Dendritic cell treated with granulocyte-macrophage colony-stimulating factor and Interleukin-4, amounts not matched to agents 40 ng/mL and 50 ng/mL, for 4 days (primary cell): ENCODE measurements at regions not wholly inside any gene's neighbourhood (a gene's known extent, or its start where the extent isn't known, plus 50 kb on each side); places are given as distances from the start of the nearest gene placed in this dataset.
"Not testable (repeated sequence)": the region's sequence is repeated elsewhere in the genome, so short reads cannot be mapped to it uniquely, and the experiment has no call there.

Experiments used
- H3K27ac Mint-ChIP-seq: one replicate; pipeline ENCODE4 v1.8.0; 2022; ENCODE audit warnings: mild to moderate bottlenecking, mixed read lengths
- H3K27me3 Mint-ChIP-seq: one replicate; pipeline ENCODE4 v1.8.0; 2022; ENCODE audit warnings: mild to moderate bottlenecking, mixed read lengths
- H3K36me3 Mint-ChIP-seq: one replicate; pipeline ENCODE4 v1.8.0; 2022; ENCODE audit warnings: low read depth, mixed read lengths
- H3K4me1 Mint-ChIP-seq: one replicate; pipeline ENCODE4 v1.8.0; 2022; ENCODE audit warnings: low read depth, mixed read lengths
- H3K4me3 Mint-ChIP-seq: one replicate; pipeline ENCODE4 v1.8.0; 2022; ENCODE audit warnings: mild to moderate bottlenecking, moderate library complexity, mixed read lengths
- H3K9me3 Mint-ChIP-seq: one replicate; pipeline ENCODE4 v1.8.0; 2022; ENCODE audit warnings: mixed read lengths
- intact Hi-C: fragments of 100-400 bp; cut with micrococcal nuclease; formaldehyde crosslinking; loops from one replicate; pipeline ENCODE4 v1.15.0; 2022

DNA sequence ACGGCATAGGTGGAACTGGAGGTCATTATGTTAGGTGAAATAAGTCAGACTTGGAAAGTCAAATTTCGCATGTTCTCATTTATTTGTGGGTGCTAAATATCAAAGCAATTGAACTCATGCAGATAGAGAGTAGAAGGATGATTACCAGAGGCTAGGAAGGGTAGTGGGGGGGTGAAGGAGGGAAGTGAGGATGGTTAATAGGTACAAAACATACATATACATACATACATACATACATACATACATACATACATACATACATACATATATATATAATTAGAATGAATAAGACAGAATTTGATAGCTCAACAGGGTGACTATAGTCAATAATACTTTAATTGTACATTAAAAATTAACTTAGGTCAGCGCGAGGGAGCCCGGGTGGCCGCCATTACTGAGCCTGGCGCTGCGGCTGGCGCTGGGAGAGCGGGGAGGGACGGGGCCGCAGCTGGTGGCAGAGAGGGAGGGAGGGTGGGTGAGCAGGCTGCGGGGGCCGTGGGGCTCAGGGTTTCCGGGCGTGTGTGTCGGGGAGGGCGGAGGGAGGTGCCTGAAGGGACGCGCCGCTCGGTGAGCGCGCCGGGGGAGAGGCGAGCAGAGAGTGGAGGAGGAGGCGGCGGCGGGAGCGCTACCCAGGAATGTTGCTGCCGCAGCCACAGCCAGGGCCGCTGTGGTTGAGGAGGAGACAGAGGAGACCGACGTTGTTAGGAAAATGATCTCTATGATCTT is 85.8 kb upstream of the EGFR start:
- H3K4me3 Mint-ChIP-seq, result no peak overlapping the region
- intact Hi-C loops, result no loop called here

DNA sequence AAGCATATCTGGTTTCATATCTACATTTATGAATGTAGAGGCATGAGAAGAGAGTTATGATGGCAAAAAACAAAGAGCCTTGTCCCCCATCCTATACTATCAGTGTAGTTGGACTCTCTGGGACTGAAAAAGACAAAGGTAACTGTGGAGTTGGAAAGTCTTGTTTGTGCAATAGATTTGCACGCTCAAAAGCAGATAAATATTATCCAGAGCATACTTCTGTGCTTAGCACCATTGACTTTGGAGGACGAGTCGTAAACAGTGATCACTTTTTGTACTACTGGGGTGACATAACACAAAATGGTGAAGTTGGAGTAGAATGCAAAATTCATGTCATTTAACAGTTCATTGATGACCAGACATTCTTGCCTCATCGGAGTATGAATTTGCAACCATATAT is 85.2 kb upstream of the EGFR start:
- intact Hi-C loops, result no loop called here
- H3K4me3 Mint-ChIP-seq, result no peak overlapping the region
- no peaks in the 10 kb centered on the region for H3K36me3 Mint-ChIP-seq
- peaks cover 13% of the 10 kb centered on the region for H3K27me3 Mint-ChIP-seq
- peaks cover 24% of the 10 kb centered on the region for H3K9me3 Mint-ChIP-seq
- H3K4me1 Mint-ChIP-seq, result no peaks in the 10 kb centered on the region
- no peak overlapping the region for H3K27ac Mint-ChIP-seq

More for the DNA sequence above, 85.8 kb upstream of the EGFR start:
- no peaks in the 10 kb centered on the region for H3K36me3 Mint-ChIP-seq
- no peak overlapping the region for H3K27ac Mint-ChIP-seq
- H3K4me1 Mint-ChIP-seq, result no peaks in the 10 kb centered on the region
- peaks cover 13% of the 10 kb centered on the region for H3K27me3 Mint-ChIP-seq
- peaks cover 27% of the 10 kb centered on the region for H3K9me3 Mint-ChIP-seq

GRCh38 chr7:54940748-54941147 is 78.1 kb upstream of the EGFR start:
- Mint-ChIP-seq H3K4me1 (no peaks in the 10 kb centered on the region), H3K9me3 (peaks cover 41% of the 10 kb centered on the region), H3K27me3 (no peaks in the 10 kb centered on the region), H3K27ac (no peak overlapping the region), H3K36me3 (no peaks in the 10 kb centered on the region), H3K4me3 (no peak overlapping the region)
- intact Hi-C loops, result no loop called here

GRCh38 chr7:54944179-54944578 is 74.6 kb upstream of the EGFR start:
- Mint-ChIP-seq H3K36me3 (no peaks in the 10 kb centered on the region), H3K27me3 (no peaks in the 10 kb centered on the region), H3K27ac (no peak overlapping the region), H3K9me3 (peaks cover 31% of the 10 kb centered on the region), H3K4me1 (no peaks in the 10 kb centered on the region), H3K4me3 (no peak overlapping the region)
- intact Hi-C loops, result no loop called here

- Mint-ChIP-seq H3K36me3 (no peaks in the 10 kb centered on the region), H3K4me3 (no peak overlapping the region), H3K27ac (no peak overlapping the region), H3K9me3 (peaks cover 14% of the 10 kb centered on the region), H3K4me1 (no peaks in the 10 kb centered on the region), H3K27me3 (no peaks in the 10 kb centered on the region)
- intact Hi-C loops, result no loop called here
These were observed 72.5 kb upstream of the EGFR start for GRCh38 chr7:54946271-54946670.

DNA sequence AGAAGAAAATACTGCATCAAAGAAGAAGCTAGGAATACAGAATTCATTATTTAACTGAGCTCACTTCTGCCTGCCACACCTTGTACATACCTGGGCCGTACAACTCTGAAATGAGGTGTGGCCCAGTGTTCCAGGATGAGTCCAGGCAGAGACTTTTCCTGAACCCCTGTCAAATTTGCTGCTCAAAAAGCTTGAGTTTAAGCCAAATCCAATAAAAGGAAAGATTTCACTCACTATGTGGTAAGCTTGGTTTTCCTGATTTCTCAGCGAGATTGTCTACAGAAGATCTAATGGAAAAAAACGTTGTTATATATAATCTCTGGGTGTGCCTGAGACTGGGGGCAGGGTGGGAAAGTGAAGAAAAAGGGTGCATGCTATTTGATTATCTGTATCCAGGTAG is 72.1 kb upstream of the EGFR start:
- Mint-ChIP-seq H3K27ac (no peak overlapping the region), H3K36me3 (no peaks in the 10 kb centered on the region), H3K4me1 (no peaks in the 10 kb centered on the region), H3K4me3 (no peak overlapping the region), H3K9me3 (peaks cover 9% of the 10 kb centered on the region), H3K27me3 (no peaks in the 10 kb centered on the region)
- intact Hi-C loops, result no loop called here

DNA sequence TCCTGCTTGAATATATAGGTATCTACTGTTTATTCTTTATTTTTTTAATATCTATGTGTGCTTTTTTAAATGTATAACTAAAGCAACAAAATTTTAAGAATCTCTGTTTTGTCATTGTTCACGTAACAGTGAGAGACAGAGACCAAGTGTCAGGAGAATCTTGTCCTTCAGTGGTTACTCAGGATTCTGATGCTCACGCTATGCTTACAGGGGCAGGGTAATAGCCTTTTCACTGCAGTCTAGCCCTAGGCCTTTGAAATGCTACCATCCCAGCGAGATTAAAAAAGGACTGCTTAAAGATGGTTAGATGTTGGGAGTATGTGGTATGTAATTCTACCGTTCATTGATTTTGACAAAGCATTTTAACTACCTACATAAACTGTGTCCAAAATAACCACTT is 71.6 kb upstream of the EGFR start:
- H3K9me3 Mint-ChIP-seq, result peaks cover 5% of the 10 kb centered on the region
- H3K27ac Mint-ChIP-seq, result no peak overlapping the region
- H3K4me1 Mint-ChIP-seq, result no peaks in the 10 kb centered on the region
- no peaks in the 10 kb centered on the region for H3K36me3 Mint-ChIP-seq
- intact Hi-C loops, result no loop called here
- H3K4me3 Mint-ChIP-seq, result no peak overlapping the region
- H3K27me3 Mint-ChIP-seq, result no peaks in the 10 kb centered on the region

DNA sequence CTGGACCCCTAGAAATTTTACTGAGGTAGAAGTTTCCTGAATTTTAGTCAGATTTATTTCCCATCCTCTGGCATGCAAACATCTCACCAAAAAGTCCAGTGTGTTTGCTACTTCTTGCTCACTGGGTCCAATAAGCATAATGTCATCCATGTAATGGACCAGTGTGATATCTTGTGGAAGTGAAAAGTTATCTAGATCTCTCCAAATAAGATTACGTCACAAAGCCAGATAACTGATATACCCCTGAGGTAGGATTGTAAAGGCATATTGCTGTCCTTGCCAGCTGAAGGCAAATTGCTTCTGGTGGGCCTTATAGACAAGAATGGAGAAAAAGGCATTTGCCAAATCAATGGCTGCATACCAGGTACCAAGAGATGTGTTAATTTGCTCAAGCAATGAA is 69.3 kb upstream of the EGFR start:
- H3K27me3 Mint-ChIP-seq, intact Hi-C loops, H3K36me3 Mint-ChIP-seq, H3K9me3 Mint-ChIP-seq, H3K4me3 Mint-ChIP-seq, H3K27ac Mint-ChIP-seq, H3K4me1 Mint-ChIP-seq: not testable (repeated sequence)

- H3K36me3 Mint-ChIP-seq, result no peaks in the 10 kb centered on the region
- peaks cover 37% of the 10 kb centered on the region for H3K9me3 Mint-ChIP-seq
- intact Hi-C loops, result no loop called here
- H3K4me3 Mint-ChIP-seq, result no peak overlapping the region
- H3K27me3 Mint-ChIP-seq, result no peaks in the 10 kb centered on the region
- H3K4me1 Mint-ChIP-seq, result no peaks in the 10 kb centered on the region
- no peak overlapping the region for H3K27ac Mint-ChIP-seq
These were observed 63.5 kb upstream of the EGFR start for GRCh38 chr7:54955296-54955695.

GRCh38 chr7:54955696-54956420 is 63.0 kb upstream of the EGFR start:
- H3K4me3 Mint-ChIP-seq, result no peak overlapping the region
- no peaks in the 10 kb centered on the region for H3K27me3 Mint-ChIP-seq
- H3K9me3 Mint-ChIP-seq, result peaks cover 43% of the 10 kb centered on the region

GRCh38 chr7:54956865-54957264 is 62.0 kb upstream of the EGFR start:
- Mint-ChIP-seq H3K27me3 (no peaks in the 10 kb centered on the region), H3K9me3 (peaks cover 44% of the 10 kb centered on the region), H3K4me1 (no peaks in the 10 kb centered on the region), H3K27ac (no peak overlapping the region), H3K36me3 (no peaks in the 10 kb centered on the region), H3K4me3 (no peak overlapping the region)
- intact Hi-C loops, result no loop called here

More at GRCh38 chr7:54955696-54956420, 63.0 kb upstream of the EGFR start:
- intact Hi-C loops, result no loop called here
- Mint-ChIP-seq H3K4me1 (no peaks in the 10 kb centered on the region), H3K27ac (no peak overlapping the region), H3K36me3 (no peaks in the 10 kb centered on the region)

DNA sequence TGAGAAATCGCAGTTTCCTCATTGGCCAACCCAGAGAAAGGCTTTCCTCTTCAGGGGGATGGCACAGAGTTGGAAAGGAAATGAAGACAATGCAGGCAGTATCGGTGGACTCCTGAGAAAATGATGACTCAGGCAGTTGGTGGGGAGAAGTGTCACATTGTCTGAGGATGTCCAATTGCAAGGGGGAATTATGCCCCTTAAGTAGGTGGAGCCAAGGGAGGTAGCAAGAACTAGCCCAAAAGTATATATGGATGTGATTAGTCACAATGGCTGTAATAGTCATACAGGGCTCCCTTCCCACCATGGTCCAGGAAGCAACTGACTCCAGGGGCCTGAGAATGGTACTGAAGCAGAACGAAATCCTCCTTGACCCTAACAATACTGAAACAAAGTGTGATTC is 58.3 kb upstream of the EGFR start:
- peaks cover 44% of the 10 kb centered on the region for H3K9me3 Mint-ChIP-seq
- H3K36me3 Mint-ChIP-seq, result no peaks in the 10 kb centered on the region
- no peak overlapping the region for H3K27ac Mint-ChIP-seq
- no peak overlapping the region for H3K4me3 Mint-ChIP-seq
- no peaks in the 10 kb centered on the region for H3K4me1 Mint-ChIP-seq
- intact Hi-C loops, result no loop called here
- H3K27me3 Mint-ChIP-seq, result no peaks in the 10 kb centered on the region

GRCh38 chr7:54961391-54961790 is 57.4 kb upstream of the EGFR start:
- Mint-ChIP-seq H3K27me3 (no peaks in the 10 kb centered on the region), H3K4me1 (no peaks in the 10 kb centered on the region), H3K4me3 (no peak overlapping the region), H3K27ac (no peak overlapping the region), H3K9me3 (peaks cover 40% of the 10 kb centered on the region), H3K36me3 (no peaks in the 10 kb centered on the region)
- intact Hi-C loops, result no loop called here

- H3K9me3 Mint-ChIP-seq, result peaks cover 22% of the 10 kb centered on the region
- intact Hi-C loops, result no loop called here
- no peaks in the 10 kb centered on the region for H3K4me1 Mint-ChIP-seq
- H3K27ac Mint-ChIP-seq, result no peak overlapping the region
- H3K36me3 Mint-ChIP-seq, result no peaks in the 10 kb centered on the region
- no peaks in the 10 kb centered on the region for H3K27me3 Mint-ChIP-seq
- no peak overlapping the region for H3K4me3 Mint-ChIP-seq
These were observed 55.7 kb upstream of the EGFR start for GRCh38 chr7:54963155-54963554.

- intact Hi-C loops, result no loop called here
- Mint-ChIP-seq H3K27me3 (no peaks in the 10 kb centered on the region), H3K27ac (no peak overlapping the region), H3K36me3 (no peaks in the 10 kb centered on the region), H3K9me3 (peaks cover 16% of the 10 kb centered on the region), H3K4me3 (no peak overlapping the region), H3K4me1 (no peaks in the 10 kb centered on the region)
These were observed 54.7 kb upstream of the EGFR start for GRCh38 chr7:54964136-54964535.
